ENCODE measurements at regions not wholly inside any gene's neighbourhood (a gene's known extent, or its start where the extent isn't known, plus 50 kb on each side); places are given as distances from the start of the nearest gene placed in this dataset.

DNA sequence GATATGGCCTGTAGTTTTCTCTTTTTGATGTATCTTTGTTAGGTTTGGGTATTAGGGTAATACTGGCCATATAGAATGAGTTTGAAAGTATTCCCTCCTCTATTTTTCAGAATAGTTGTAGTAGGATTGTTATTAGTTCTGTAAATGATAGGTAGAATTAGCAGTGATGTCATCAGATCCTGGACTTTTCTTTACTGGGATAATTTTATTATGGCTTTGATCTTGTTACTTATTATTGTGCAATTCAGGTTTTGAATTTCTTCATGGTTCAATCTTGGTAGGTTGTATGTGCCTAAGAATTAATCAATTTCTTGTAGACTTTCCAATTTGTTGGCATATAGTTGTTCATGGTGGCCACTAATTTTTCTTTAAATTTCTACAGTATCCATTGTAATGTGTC is 916.6 kb downstream of the CCDC85A start:
- dilution Hi-C loops (cut with MboI; ENCODE audit: extremely low pct_ligation_motif_present, low sequenced_read_pairs): no loop called here

More for the DNA sequence above, 916.6 kb downstream of the CCDC85A start:
- Histone ChIP-seq H3K4me3 (replicated peaks in 1 of 3; ENCODE audit: insufficient read depth in 1 of 3, low read depth in 1 of 3, low read length in 3 of 3) (no peak overlapping the region), H3K79me2 (ENCODE audit: control insufficient read depth, insufficient read depth, low read length) (no peaks in the 10 kb centered on the region), H3K27ac (ENCODE audit: insufficient read depth, low read depth, low read length) (no peak overlapping the region), H3K27me3 (ENCODE audit: control insufficient read depth in 2 of 2, insufficient read depth in 2 of 2, low read length in 2 of 2) (no peaks in the 10 kb centered on the region), H3K36me3 (ENCODE audit: control insufficient read depth in 2 of 2, extremely low read depth in 1 of 2, insufficient read depth in 2 of 2, low read length in 2 of 2) (no peaks in the 10 kb centered on the region), H3K9me3 (replicated peaks; ENCODE audit: control insufficient read depth, insufficient read depth, low read length) (no peaks in the 10 kb centered on the region), H4K20me1 (replicated peaks; ENCODE audit: control insufficient read depth, extremely low read depth, insufficient read depth, low read length) (no peaks in the 10 kb centered on the region), H2AFZ (ENCODE audit: low read depth, low read length) (no peak overlapping the region), H3K9me1 (replicated peaks; ENCODE audit: control insufficient read depth, extremely low read depth, insufficient read depth, low read length) (no peaks in the 10 kb centered on the region), H3K4me2 (ENCODE audit: insufficient read depth, low read length) (no peak overlapping the region), H3K4me1 (ENCODE audit: control insufficient read depth, extremely low read depth, insufficient read depth, low read length) (no peaks in the 10 kb centered on the region), H3K9ac (replicated peaks; ENCODE audit: extremely low read depth, insufficient read depth, low read length) (no peak overlapping the region)
- TF ChIP-seq JUN (IDR thresholded peaks at IDR 0.05; ENCODE audit: borderline replicate concordance, insufficient read depth, insufficient read length, low read depth) (no peak), POLR2AphosphoS5 (IDR thresholded peaks at IDR 0.05; ENCODE audit: insufficient read depth, low read depth, low read length) (no peak), GATA2 (IDR thresholded peaks at IDR 0.05; ENCODE audit: insufficient read depth, insufficient read length, low read depth, low read length) (no peak), MYC (IDR thresholded peaks at IDR 0.05; ENCODE audit: low read depth, low read length) (no peak), FOS (IDR thresholded peaks at IDR 0.05; ENCODE audit: borderline replicate concordance, insufficient read depth, low read length) (no peak), POLR2A (IDR thresholded peaks at IDR 0.05; ENCODE audit: low read depth, low read length) (no peak), EZH2 (IDR thresholded peaks at IDR 0.05; ENCODE audit: borderline replicate concordance, low read depth, low read length, severe bottlenecking) (no peak)
- TF ChIP-seq, protein P1, sequence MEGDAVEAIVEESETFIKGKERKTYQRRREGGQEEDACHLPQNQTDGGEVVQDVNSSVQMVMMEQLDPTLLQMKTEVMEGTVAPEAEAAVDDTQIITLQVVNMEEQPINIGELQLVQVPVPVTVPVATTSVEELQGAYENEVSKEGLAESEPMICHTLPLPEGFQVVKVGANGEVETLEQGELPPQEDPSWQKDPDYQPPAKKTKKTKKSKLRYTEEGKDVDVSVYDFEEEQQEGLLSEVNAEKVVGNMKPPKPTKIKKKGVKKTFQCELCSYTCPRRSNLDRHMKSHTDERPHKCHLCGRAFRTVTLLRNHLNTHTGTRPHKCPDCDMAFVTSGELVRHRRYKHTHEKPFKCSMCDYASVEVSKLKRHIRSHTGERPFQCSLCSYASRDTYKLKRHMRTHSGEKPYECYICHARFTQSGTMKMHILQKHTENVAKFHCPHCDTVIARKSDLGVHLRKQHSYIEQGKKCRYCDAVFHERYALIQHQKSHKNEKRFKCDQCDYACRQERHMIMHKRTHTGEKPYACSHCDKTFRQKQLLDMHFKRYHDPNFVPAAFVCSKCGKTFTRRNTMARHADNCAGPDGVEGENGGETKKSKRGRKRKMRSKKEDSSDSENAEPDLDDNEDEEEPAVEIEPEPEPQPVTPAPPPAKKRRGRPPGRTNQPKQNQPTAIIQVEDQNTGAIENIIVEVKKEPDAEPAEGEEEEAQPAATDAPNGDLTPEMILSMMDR (IDR thresholded peaks at IDR 0.05; ENCODE audit: extremely low read depth in 1 of 2, insufficient read depth in 1 of 2, low read depth in 1 of 2, low read length in 2 of 2): no peak
- TF ChIP-seq, protein P2, sequence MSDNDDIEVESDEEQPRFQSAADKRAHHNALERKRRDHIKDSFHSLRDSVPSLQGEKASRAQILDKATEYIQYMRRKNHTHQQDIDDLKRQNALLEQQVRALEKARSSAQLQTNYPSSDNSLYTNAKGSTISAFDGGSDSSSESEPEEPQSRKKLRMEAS (IDR thresholded peaks at IDR 0.05; ENCODE audit: insufficient read depth, insufficient read length): no peak
- CTCF ChIA-PET: no interaction called here
- BruUV-seq (replicated peaks): no TSS peak
- FAIRE-seq (no peak), DNase-seq (ENCODE audit: low read depth, low spot score) (no peak)
- intact Hi-C loops (cut with micrococcal nuclease): no loop called here
- POLR2A ChIA-PET: no interaction called here

Measured in endothelial cell of umbilical vein (primary cell).